ENCODE measurements at regions not wholly inside any gene's neighbourhood (a gene's known extent, or its start where the extent isn't known, plus 50 kb on each side); places are given as distances from the start of the nearest gene placed in this dataset.
"Not testable (repeated sequence)": the region's sequence is repeated elsewhere in the genome, so short reads cannot be mapped to it uniquely, and the experiment has no call there.

- not testable (repeated sequence) for TF ChIP-seq CTCF (IDR thresholded peaks at IDR 0.05; ENCODE audit: extremely low read depth in 1 of 2, insufficient read depth in 1 of 2, low read depth in 1 of 2, low read length in 2 of 2); POLR2A (IDR thresholded peaks at IDR 0.05; ENCODE audit: low read depth, low read length); POLR2AphosphoS5 (IDR thresholded peaks at IDR 0.05; ENCODE audit: insufficient read depth, low read depth, low read length); MAX (IDR thresholded peaks at IDR 0.05; ENCODE audit: insufficient read depth, insufficient read length); MYC (IDR thresholded peaks at IDR 0.05; ENCODE audit: low read depth, low read length); JUN (IDR thresholded peaks at IDR 0.05; ENCODE audit: borderline replicate concordance, insufficient read depth, insufficient read length, low read depth); EZH2 (IDR thresholded peaks at IDR 0.05; ENCODE audit: borderline replicate concordance, low read depth, low read length, severe bottlenecking)
These were observed 108.5 kb upstream of the NBPF9 start for GRCh38 chr1:149211757-149212420.

Measured in endothelial cell of umbilical vein (primary cell).